GM18526 (cell line): ENCODE measurements at regions not wholly inside any gene's neighbourhood (a gene's known extent, or its start where the extent isn't known, plus 50 kb on each side); places are given as distances from the start of the nearest gene placed in this dataset.

ENCODE experiments used
- POLR2A ChIP-seq: IDR thresholded peaks from 3 replicates; pipeline ENCODE4 v1.6.1; 2011; ENCODE audit not compliant: insufficient read length; ENCODE audit errors: extremely low read depth

DNA sequence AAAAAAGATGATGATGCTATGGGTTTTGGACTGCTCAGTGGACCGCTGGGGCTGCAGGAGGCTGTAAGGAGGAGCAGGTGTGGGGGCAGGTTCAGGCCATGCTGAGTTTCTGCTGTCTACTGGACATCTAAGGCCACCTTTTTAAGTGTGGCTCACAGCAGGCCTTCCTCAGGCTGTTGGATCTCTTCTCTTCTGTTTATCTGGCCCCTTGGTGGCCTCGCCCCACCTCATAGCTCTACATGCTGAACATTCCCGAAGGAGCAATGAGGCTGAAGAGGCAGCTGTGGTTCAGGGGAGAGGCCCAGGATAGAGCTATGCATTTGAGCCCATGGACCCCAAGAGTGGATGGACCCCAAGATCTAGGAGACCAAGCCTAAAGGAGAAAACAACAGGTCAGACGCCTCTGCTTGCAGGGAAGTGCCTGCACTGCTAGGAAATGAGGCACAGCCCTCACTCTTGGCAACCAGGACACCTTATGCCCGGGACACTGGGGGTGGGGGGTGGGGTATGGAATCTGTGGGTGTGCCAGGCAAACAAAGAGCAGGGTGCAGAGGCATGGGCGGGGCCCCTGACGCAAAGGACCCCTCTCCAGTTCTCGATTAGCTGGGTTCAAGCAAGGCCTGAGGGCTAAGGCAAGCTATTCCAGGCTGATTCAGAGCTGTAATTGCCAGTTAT, 168.9 kb downstream of the BCOR start:
- TF ChIP-seq POLR2A = no peak

DNA sequence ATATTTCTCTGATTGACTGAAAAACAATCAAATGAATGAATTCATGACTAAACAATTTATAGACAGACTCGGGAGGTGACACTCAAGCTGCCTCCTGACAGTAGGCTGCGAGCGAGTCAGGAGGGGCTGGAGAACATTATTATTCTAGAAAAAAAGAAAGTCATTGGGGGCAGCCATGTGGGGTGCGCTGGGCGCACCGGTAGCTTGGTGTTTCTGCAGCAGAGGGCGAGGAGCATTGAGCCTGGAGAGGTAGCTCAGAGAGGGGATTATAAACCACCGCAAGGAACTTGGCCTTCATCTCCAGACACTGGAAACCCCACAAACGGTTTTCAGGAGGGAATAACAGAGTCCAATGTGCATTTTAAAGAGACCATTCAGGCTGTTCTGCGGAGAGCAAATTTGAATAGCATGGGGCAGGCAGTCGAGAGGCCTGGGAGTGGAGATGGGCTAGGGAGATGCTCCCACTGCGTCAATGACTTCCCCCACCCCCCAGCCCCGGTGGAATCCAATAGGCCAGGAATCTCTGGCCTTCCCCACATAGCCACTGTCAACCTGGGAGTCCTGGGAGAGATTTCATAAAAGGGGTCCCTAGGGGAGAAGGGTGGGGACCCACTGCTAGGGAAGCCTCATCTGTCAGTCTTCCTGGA, 168.3 kb downstream of the BCOR start:
- no peak for TF ChIP-seq POLR2A

GRCh38 chrX:39930786-39931528, 166.8 kb downstream of the BCOR start:
- no peak for TF ChIP-seq POLR2A

DNA sequence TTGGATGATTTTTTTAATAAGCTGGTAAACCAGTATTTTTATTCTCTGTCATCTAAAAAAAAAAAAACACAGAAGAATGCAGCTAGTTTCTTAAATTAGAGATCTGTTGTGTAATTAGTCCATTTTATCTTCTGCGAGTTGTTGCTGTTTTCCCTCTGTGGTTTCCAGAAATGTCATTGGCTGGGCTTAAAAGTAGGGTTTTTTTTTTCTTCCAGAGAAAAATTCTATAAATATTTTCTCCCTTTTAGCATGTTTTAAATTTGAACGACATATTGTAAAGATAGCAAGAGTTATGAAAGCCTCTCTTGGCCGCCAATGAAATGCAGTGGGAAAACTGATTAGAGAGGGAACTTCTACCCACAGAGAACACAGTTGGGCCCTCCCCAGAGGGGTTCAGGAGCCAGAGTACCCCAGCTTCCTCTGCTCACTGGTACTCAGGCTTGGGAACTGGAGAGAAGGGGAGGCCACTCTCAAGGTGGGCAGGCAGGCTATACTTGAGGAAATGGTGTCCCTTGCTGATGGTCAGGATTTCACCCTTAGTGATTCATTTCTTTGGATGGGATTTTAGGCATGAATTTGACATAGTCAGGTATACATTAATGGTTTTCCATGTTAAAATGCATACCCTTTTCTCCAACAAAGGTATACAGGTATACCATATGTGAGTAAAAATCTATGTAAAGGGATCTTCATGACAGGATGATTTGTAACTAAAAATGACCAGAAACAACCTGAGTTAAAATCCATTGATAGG, 166.1 kb downstream of the BCOR start:
- TF ChIP-seq POLR2A = no peak

DNA sequence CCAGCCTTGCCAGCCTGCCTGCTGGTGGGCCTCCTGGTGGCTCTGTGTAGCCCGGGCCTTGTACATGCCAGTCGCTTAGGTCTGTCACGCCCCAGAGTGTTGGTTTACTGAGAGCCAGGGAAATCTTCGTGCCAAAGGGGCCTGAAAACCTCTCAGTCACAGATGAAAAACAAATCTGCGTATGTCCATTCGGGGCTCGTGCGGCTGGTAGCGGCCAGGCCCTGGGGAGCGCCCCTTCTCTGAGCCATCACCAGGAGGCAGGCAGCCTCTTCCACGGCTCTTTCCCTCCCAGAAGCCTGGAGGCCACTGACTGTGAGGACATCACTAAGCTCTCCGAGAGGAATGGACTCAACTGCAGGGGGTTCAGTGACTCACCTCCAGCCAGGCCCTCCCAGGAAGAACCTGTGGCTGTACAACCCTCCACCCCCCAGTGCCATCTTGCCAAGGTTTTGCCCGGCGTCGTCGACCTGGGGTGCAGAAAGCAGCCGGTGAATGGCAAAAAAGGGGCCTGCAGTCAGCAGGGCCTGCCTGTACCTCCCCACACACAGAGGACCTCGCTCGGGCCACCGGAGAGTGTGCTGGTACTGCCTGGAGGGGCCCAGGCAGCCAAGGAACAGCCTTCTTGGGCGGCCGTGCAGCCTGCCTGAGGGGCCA, 162.2 kb downstream of the BCOR start:
- no peak for TF ChIP-seq POLR2A

- TF ChIP-seq POLR2A = no peak
These were observed 160.6 kb downstream of the BCOR start for GRCh38 chrX:39936886-39937770.

GRCh38 chrX:39938466-39938865, 159.3 kb downstream of the BCOR start:
- TF ChIP-seq POLR2A = no peak

DNA sequence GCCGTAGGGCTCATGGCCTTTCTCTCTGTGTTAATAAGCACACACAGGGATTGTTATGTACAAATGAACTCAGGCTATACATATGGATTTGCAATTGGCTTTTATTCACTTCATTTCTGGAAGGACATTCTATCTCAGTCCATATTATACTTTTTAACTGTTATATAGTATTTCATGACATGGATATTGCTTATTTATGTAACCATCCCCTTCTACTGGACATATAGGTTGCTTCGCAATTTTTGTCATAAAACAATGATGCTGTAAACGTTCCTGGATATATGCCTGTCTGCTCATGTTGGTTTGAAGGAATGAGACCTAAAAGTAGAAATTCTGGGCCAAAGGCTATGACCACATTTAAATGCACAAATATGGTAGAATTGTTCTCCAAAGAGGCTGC, 158.1 kb downstream of the BCOR start:
- TF ChIP-seq POLR2A = no peak

DNA sequence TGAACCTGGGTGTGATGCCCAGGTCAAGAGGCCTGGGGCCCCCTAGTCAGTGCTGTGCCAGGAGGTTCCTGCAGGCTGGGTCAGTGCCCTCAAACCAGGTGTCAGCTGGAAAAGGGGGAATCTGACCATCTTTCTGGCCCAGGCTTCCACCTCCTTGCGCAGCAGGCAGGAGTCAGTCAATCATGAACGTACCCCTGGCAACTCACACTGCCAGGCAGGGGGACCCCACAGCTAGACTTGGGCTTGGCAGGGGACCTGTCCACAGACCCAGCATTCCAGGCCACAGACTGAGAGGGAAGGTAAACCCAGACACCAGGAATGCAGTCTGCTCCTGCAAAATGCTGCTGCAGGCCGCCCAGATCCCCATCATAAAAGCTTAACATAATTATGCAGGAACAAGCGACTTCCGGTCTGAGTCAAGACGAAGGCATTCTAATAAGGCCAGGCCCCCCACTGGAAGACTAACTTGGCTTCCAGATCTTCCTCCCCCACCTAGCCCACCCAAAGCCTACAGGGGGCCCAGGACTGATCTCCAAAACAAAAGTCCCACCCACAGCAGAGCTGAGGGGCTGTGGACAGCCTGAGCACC, 156.3 kb downstream of the BCOR start:
- TF ChIP-seq POLR2A = no peak

DNA sequence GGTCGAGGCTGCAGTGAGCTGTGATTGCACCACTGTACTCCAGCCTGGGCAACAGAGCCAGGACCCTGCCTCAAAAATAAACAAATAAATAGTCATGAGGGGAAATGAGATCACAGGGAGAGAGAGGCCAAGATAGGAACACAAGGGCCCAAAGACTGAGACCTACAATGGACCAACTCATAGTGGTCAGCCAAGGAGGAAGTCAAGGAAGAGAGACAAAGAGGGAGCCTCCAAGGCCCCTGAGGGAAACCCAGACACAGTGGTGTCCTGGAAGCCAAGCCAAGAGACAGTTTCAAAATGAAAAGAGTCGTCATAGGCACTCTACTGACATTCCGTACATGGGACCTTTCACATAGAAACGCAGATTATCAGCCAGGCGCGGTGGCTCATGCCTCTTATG, 153.3 kb downstream of the BCOR start:
- no peak for TF ChIP-seq POLR2A

DNA sequence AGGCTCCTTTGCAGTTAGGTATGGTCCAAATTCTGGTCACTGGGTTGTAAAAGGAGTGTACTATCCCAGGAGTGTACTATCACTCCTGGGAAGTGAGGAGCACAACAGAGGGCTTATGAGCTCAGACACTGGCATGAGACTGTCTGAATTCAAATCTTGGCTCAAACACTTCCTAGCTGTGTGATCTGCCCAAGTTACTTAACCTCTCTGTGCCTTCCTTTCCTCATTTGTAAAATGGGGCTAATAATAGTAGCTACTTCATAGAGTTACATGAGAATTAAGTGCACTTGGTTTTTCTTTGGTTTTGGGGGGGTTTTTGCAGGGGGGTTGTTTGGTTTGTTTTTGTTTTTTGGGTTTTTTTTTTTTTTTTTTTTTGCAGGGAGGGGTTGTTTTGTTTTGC, 152.0 kb downstream of the BCOR start:
- no peak for TF ChIP-seq POLR2A

DNA sequence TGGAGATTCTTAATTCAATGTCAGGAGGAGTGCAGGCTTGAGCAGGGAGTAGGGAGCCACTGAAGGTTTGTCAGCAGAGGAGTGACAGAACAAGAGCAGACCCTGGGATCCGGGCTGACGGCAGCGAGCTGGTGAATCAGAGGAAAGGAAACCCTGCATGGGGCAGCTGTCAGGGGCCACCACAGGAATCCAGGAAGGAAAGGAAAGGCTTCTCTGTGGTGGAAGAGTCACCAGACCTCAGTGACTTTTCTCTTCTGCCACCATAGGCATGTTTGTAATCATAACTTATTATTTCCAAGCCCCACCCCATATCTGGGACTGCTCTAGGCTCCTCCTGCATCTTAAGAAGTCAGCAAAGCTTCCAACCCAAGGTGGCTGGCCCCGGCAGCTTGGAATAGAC, 150.9 kb downstream of the BCOR start:
- TF ChIP-seq POLR2A = no peak

GRCh38 chrX:39948582-39948981, 149.2 kb downstream of the BCOR start:
- no peak for TF ChIP-seq POLR2A
